HUDEP-2 (cell line): ENCODE measurements at regions not wholly inside any gene's neighbourhood (a gene's known extent, or its start where the extent isn't known, plus 50 kb on each side); places are given as distances from the start of the nearest gene placed in this dataset.
"Not testable (repeated sequence)": the region's sequence is repeated elsewhere in the genome, so short reads cannot be mapped to it uniquely, and the experiment has no call there.

Source experiments
- DNase-seq, 76 experiments: peaks; one replicate each; lab custom pipeline; 2025; ENCODE audit not compliant: unreplicated experiment in 76 of 76; lab: John Stamatoyannopoulos, UW

DNA sequence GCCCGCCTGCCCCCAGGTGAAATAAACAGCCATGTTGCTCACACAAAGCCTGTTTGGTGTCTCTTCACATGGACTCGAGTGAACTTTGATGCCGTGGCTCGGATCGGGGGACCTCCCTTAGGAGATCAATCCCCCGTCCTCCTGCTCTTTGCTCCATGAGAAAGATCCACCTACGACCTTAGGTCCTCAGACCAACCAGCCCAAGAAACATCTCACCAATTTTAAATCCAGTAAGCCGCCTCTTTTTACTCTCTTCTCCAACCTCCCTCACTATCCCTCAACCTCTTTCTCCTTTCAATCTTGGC is 521.0 kb downstream of the IRS2 start:
- DNase-seq, result not testable (repeated sequence)

DNA sequence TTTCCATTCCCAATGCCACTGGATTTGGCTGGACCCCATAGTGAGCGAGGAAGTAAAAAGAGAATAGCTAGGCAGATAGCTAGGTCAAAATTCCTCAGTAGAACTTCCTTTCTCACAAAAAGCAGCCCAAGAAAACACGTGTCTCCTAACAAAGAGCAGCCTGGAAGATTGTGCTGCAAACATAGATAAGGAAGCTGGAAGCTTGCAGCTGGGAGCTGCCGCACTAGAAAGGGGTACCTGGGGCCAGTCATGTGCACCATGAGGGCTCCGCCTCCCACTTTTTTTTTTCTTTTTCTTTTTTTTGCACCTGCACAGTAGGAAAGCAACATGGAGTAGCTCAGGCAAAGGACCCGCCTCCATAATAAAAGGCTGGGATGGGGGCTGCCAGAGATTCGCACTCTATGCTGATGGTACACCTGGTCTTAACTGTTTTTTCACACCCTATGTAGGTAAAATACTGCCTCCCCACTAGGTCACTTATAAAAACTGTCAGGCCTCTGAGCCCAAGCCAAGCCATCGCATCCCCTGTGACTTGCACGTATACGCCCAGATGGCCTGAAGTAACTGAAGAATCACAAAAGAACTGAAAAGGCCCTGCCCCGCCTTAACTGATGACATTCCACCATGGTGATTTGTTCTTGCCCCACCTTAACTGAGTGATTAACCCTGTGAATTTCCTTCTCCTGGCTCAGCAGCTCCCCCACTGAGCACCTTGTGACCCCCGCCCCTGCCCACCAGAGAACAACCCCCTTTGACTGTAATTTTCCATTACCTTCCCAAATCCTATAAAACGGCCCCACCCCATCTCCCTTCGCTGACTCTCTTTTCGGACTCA is 521.6 kb downstream of the IRS2 start:
- not testable (repeated sequence) for DNase-seq

DNA sequence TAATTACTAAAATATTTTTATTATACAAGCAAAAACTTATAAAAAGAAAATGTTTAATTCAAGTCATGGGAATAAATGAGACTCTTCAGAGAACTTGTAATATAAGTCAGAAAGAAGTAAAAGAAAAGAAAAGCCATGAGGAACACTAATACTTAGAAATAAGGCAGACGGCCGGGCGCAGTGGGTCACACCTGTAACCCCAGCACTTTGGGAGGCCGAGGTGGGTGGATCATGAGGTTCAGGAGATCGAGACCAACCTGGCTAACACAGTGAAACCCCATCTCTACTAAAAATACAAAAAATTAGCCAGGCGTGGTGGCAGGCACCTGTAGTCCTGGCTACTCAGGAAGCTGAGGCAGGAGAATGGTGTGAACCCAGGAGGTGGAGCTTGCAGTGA is 528.6 kb downstream of the IRS2 start:
- DNase-seq, result not testable (repeated sequence)
